ENCODE measurements at regions not wholly inside any gene's neighbourhood (a gene's known extent, or its start where the extent isn't known, plus 50 kb on each side); places are given as distances from the start of the nearest gene placed in this dataset.
"Not testable (repeated sequence)": the region's sequence is repeated elsewhere in the genome, so short reads cannot be mapped to it uniquely, and the experiment has no call there.

- no peaks in the 10 kb centered on the region for H3K27me3 ChIP-seq
- H3K36me3 ChIP-seq = no peaks in the 10 kb centered on the region
- H3K9me3 ChIP-seq (ENCODE audit: low read depth) = no peaks in the 10 kb centered on the region
- no peaks in the 10 kb centered on the region for H3K4me1 ChIP-seq (ENCODE audit: low read depth)
- no peak overlapping the region for H3K4me3 ChIP-seq
- no peak overlapping the region for H3K27ac ChIP-seq
- DNase-seq (ENCODE audit: low read depth in 1 of 2, low spot score in 1 of 2) = no peak
- no peak for TF ChIP-seq CTCF (IDR thresholded peaks at IDR 0.05; ENCODE audit: low read depth, low read length)
Observed at GRCh38 chr22:48717076-48717810, 1110.4 kb downstream of the BRD1 start.

- H3K4me1 ChIP-seq (ENCODE audit: low read depth); H3K27ac ChIP-seq; H3K9me3 ChIP-seq (ENCODE audit: low read depth); DNase-seq (ENCODE audit: low read depth in 1 of 2, low spot score in 1 of 2); H3K36me3 ChIP-seq; H3K4me3 ChIP-seq; H3K27me3 ChIP-seq: not testable (repeated sequence)
Observed at GRCh38 chr22:48716154-48716553, 1111.5 kb downstream of the BRD1 start.

- Histone ChIP-seq H3K9me3 (ENCODE audit: low read depth) (no peaks in the 10 kb centered on the region), H3K4me1 (ENCODE audit: low read depth) (no peaks in the 10 kb centered on the region), H3K27ac (no peak overlapping the region), H3K36me3 (no peaks in the 10 kb centered on the region), H3K4me3 (no peak overlapping the region), H3K27me3 (no peaks in the 10 kb centered on the region)
- no peak for DNase-seq (ENCODE audit: low read depth in 1 of 2, low spot score in 1 of 2)
- TF ChIP-seq CTCF (IDR thresholded peaks at IDR 0.05; ENCODE audit: low read depth, low read length) = no peak
Observed at GRCh38 chr22:48715511-48715910, 1112.2 kb downstream of the BRD1 start.

GRCh38 chr22:48714231-48714630 lies 1113.4 kb downstream of the BRD1 start:
- Histone ChIP-seq H3K27me3 (no peaks in the 10 kb centered on the region), H3K9me3 (ENCODE audit: low read depth) (no peaks in the 10 kb centered on the region), H3K27ac (no peak overlapping the region), H3K4me1 (ENCODE audit: low read depth) (no peaks in the 10 kb centered on the region), H3K4me3 (no peak overlapping the region), H3K36me3 (no peaks in the 10 kb centered on the region)
- no peak for DNase-seq (ENCODE audit: low read depth in 1 of 2, low spot score in 1 of 2)
- no peak for TF ChIP-seq CTCF (IDR thresholded peaks at IDR 0.05; ENCODE audit: low read depth, low read length)

- no peak for TF ChIP-seq CTCF (IDR thresholded peaks at IDR 0.05; ENCODE audit: low read depth, low read length)
- Histone ChIP-seq H3K36me3 (no peaks in the 10 kb centered on the region), H3K4me1 (ENCODE audit: low read depth) (no peaks in the 10 kb centered on the region), H3K27ac (no peak overlapping the region), H3K27me3 (no peaks in the 10 kb centered on the region), H3K4me3 (no peak overlapping the region), H3K9me3 (ENCODE audit: low read depth) (no peaks in the 10 kb centered on the region)
- DNase-seq (ENCODE audit: low read depth in 1 of 2, low spot score in 1 of 2) = no peak
Observed at GRCh38 chr22:48713272-48714205, 1114.1 kb downstream of the BRD1 start.
